ENCODE measurements at regions not wholly inside any gene's neighbourhood (a gene's known extent, or its start where the extent isn't known, plus 50 kb on each side); places are given as distances from the start of the nearest gene placed in this dataset.

GRCh38 chr6:102670735-102671134 is 1277.2 kb downstream of the GRIK2 start:
- Histone ChIP-seq H3K36me3 (replicated peaks; ENCODE audit: low read depth, low read length) (no peaks in the 10 kb centered on the region), H3K27ac (ENCODE audit: low read length) (no peak overlapping the region), H3K4me2 (ENCODE audit: low read length) (no peak overlapping the region), H3K4me1 (ENCODE audit: low read length) (no peaks in the 10 kb centered on the region), H4K20me1 (ENCODE audit: insufficient read depth, low read length) (no peaks in the 10 kb centered on the region), H3K4me3 (ENCODE audit: low read length) (no peak overlapping the region), H3K27me3 (ENCODE audit: low read depth, low read length) (no peaks in the 10 kb centered on the region), H2AFZ (ENCODE audit: low read depth, low read length) (no peak overlapping the region), H3K79me2 (ENCODE audit: low read length) (no peaks in the 10 kb centered on the region), H3K9ac (ENCODE audit: low read length) (no peak overlapping the region), H3K9me3 (ENCODE audit: insufficient read depth, low read length) (no peaks in the 10 kb centered on the region)
- TF ChIP-seq CTCF (IDR thresholded peaks at IDR 0.05; ENCODE audit: low read depth, low read length), result no peak
- TF ChIP-seq EZH2phosphoT487 (IDR thresholded peaks at IDR 0.05; ENCODE audit: low read depth), result no peak

GRCh38 chr6:102662851-102663250 is 1269.3 kb downstream of the GRIK2 start:
- Histone ChIP-seq H3K79me2 (ENCODE audit: low read length) (no peaks in the 10 kb centered on the region), H2AFZ (ENCODE audit: low read depth, low read length) (no peak overlapping the region), H3K9ac (ENCODE audit: low read length) (no peak overlapping the region), H3K4me2 (ENCODE audit: low read length) (no peak overlapping the region), H3K4me3 (ENCODE audit: low read length) (no peak overlapping the region), H3K36me3 (replicated peaks; ENCODE audit: low read depth, low read length) (no peaks in the 10 kb centered on the region), H3K27ac (ENCODE audit: low read length) (no peak overlapping the region), H3K4me1 (ENCODE audit: low read length) (no peaks in the 10 kb centered on the region), H4K20me1 (ENCODE audit: insufficient read depth, low read length) (no peaks in the 10 kb centered on the region), H3K27me3 (ENCODE audit: low read depth, low read length) (no peaks in the 10 kb centered on the region), H3K9me3 (ENCODE audit: insufficient read depth, low read length) (no peaks in the 10 kb centered on the region)
- TF ChIP-seq EZH2phosphoT487 (IDR thresholded peaks at IDR 0.05; ENCODE audit: low read depth) (no peak), CTCF (IDR thresholded peaks at IDR 0.05; ENCODE audit: low read depth, low read length) (no peak)

GRCh38 chr6:102660303-102660702 is 1266.8 kb downstream of the GRIK2 start:
- Histone ChIP-seq H4K20me1 (ENCODE audit: insufficient read depth, low read length) (no peaks in the 10 kb centered on the region), H3K9me3 (ENCODE audit: insufficient read depth, low read length) (no peaks in the 10 kb centered on the region), H3K27me3 (ENCODE audit: low read depth, low read length) (no peaks in the 10 kb centered on the region), H3K4me2 (ENCODE audit: low read length) (no peak overlapping the region), H3K79me2 (ENCODE audit: low read length) (no peaks in the 10 kb centered on the region), H3K36me3 (replicated peaks; ENCODE audit: low read depth, low read length) (no peaks in the 10 kb centered on the region), H3K9ac (ENCODE audit: low read length) (no peak overlapping the region), H3K4me3 (ENCODE audit: low read length) (no peak overlapping the region), H3K27ac (ENCODE audit: low read length) (no peak overlapping the region), H3K4me1 (ENCODE audit: low read length) (no peaks in the 10 kb centered on the region), H2AFZ (ENCODE audit: low read depth, low read length) (no peak overlapping the region)
- TF ChIP-seq EZH2phosphoT487 (IDR thresholded peaks at IDR 0.05; ENCODE audit: low read depth) (no peak), CTCF (IDR thresholded peaks at IDR 0.05; ENCODE audit: low read depth, low read length) (no peak)

- TF ChIP-seq CTCF (IDR thresholded peaks at IDR 0.05; ENCODE audit: low read depth, low read length) (no peak), EZH2phosphoT487 (IDR thresholded peaks at IDR 0.05; ENCODE audit: low read depth) (no peak)
- Histone ChIP-seq H3K36me3 (replicated peaks; ENCODE audit: low read depth, low read length) (no peaks in the 10 kb centered on the region), H2AFZ (ENCODE audit: low read depth, low read length) (no peak overlapping the region), H3K9ac (ENCODE audit: low read length) (no peak overlapping the region), H3K4me2 (ENCODE audit: low read length) (no peak overlapping the region), H3K4me3 (ENCODE audit: low read length) (no peak overlapping the region), H3K27ac (ENCODE audit: low read length) (no peak overlapping the region), H4K20me1 (ENCODE audit: insufficient read depth, low read length) (no peaks in the 10 kb centered on the region), H3K27me3 (ENCODE audit: low read depth, low read length) (no peaks in the 10 kb centered on the region), H3K79me2 (ENCODE audit: low read length) (no peaks in the 10 kb centered on the region), H3K4me1 (ENCODE audit: low read length) (no peaks in the 10 kb centered on the region), H3K9me3 (ENCODE audit: insufficient read depth, low read length) (no peaks in the 10 kb centered on the region)
These were observed 1262.3 kb downstream of the GRIK2 start for GRCh38 chr6:102655823-102656222.
